Panc1 (cell line): ENCODE measurements at regions not wholly inside any gene's neighbourhood (a gene's known extent, or its start where the extent isn't known, plus 50 kb on each side); places are given as distances from the start of the nearest gene placed in this dataset.

Source experiments
- ATAC-seq: fragments of 200-7000 bp; cut with Tn5 transposase; 2 replicates; pipeline ENCODE4 v1.9.1; 2020; ENCODE audit warnings: mild to moderate bottlenecking, moderate library complexity
- BruUV-seq: library from RNA; stranded (reverse); fragments of 400-500 nt; replicated peaks from 2 replicates; lab custom pipeline; 2021; lab: Mats Ljungman, UMichigan
- CTCF ChIA-PET: fragments of 300-600 bp; sonication (Branson Sonifier 250); formaldehyde crosslinking; loops from one replicate; lab custom pipeline; 2022; ENCODE audit warnings: antibody characterized with exemption; lab: Charles Lee
- POLR2A ChIA-PET: fragments of 300-600 bp; sonication (Branson Sonifier 250); formaldehyde crosslinking; loops from one replicate; lab custom pipeline; 2022; ENCODE audit warnings: antibody characterized with exemption; lab: Charles Lee
- DNase-seq: peaks from one replicate; pipeline ENCODE4 v3.0.0-alpha.2; 2010; ENCODE audit warnings: low read depth, low spot score
- H3K27ac ChIP-seq: 2 replicates; pipeline ENCODE4 v1.5.1; 2011; ENCODE audit warnings: mild to moderate bottlenecking, low read length, inconsistent platforms
- H3K27me3 ChIP-seq: fragments of 200-500 bp; sonication (Bioruptor generic); 2 replicates; pipeline ENCODE4 v1.6.0; 2014; ENCODE audit warnings: low read length, inconsistent platforms; ENCODE audit not compliant: control insufficient read depth, insufficient read depth
- H3K36me3 ChIP-seq: fragments of 200-500 bp; sonication (Bioruptor generic); 2 replicates; pipeline ENCODE4 v1.5.1; 2014; ENCODE audit warnings: inconsistent platforms, mild to moderate bottlenecking, low read length, moderate library complexity; ENCODE audit not compliant: control insufficient read depth, insufficient read depth
- H3K4me1 ChIP-seq: 2 replicates; pipeline ENCODE4 v1.5.1; 2011; ENCODE audit warnings: inconsistent platforms, mild to moderate bottlenecking, low read length, moderate library complexity; ENCODE audit not compliant: control insufficient read depth, insufficient read depth
- H3K4me3 ChIP-seq, 2 experiments: 2 replicates each; pipeline ENCODE4 v1.5.1; 2011 to 2012; ENCODE audit warnings: low read depth in 2 of 2, low read length in 2 of 2, mild to moderate bottlenecking in 2 of 2, inconsistent platforms in 1 of 2, moderate library complexity in 1 of 2
- H3K9me3 ChIP-seq: fragments of 200-500 bp; sonication (Bioruptor generic); 2 replicates; pipeline ENCODE4 v1.5.1; 2014; ENCODE audit warnings: low read depth, mild to moderate bottlenecking, inconsistent platforms, low read length, moderate library complexity; ENCODE audit not compliant: control insufficient read depth, insufficient read depth
- POLR2AphosphoS5 ChIP-seq: IDR thresholded peaks from 2 replicates; pipeline ENCODE4 v1.6.1; 2012; ENCODE audit warnings: mild to moderate bottlenecking, low read depth, low read length, moderate library complexity
- SIN3A ChIP-seq: IDR thresholded peaks from 2 replicates; pipeline ENCODE4 v1.6.1; 2012; ENCODE audit warnings: low read depth, mild to moderate bottlenecking, low read length, moderate library complexity, borderline replicate concordance; ENCODE audit not compliant: insufficient read depth
- TCF7L2 ChIP-seq: IDR thresholded peaks from 2 replicates; pipeline ENCODE4 v1.6.1; 2011; ENCODE audit warnings: mild to moderate bottlenecking, low read depth, low read length, inconsistent platforms
- in situ Hi-C: cut with HindIII; loops from 2 replicates; pipeline ENCODE4 v1.10.0; 2016; ENCODE audit warnings: low sequenced_read_pairs, low pct_unique_long_range_greater_than_20kb
- intact Hi-C: fragments of 100-400 bp; cut with micrococcal nuclease; formaldehyde crosslinking; loops from one replicate; pipeline ENCODE4 v1.10.0; 2022; ENCODE audit not compliant: unreplicated experiment
- TF ChIP-seq, protein P1 (sequence below), 2 experiments: IDR thresholded peaks; 2 replicates each; pipeline ENCODE4 v1.6.1; 2011 to 2012; ENCODE audit warnings: low read depth in 2 of 2, control low read depth in 1 of 2, low read length in 1 of 2, mild to moderate bottlenecking in 1 of 2, moderate library complexity in 1 of 2; ENCODE audit not compliant: insufficient read depth in 1 of 2
- TF ChIP-seq, protein P2 (sequence below): fragments of 450-650 bp; IDR thresholded peaks from 2 replicates; pipeline ENCODE4 v1.5.1; 2017; ENCODE audit warnings: mild to moderate bottlenecking

DNA sequence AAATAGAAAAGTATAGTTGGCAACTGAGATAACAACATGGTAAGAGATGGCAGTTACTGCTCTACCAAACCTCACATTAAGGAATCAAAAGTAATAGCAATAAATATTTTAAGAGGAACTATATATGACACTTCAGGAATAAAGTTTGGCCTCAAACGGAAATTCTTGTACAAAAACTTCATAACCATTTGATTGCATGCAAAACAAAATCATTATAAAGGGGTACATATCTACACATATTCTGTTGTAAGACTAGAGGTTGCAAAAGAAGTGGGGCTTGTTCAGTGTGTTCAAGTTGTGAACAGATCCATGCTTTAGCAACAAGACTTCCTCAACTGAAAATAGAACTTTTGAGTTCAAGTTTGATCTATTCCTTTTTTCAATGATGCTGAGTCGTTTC lies 133.5 kb upstream of the MIR17HG start:
- H3K36me3 ChIP-seq, result no peaks in the 10 kb centered on the region
- H3K4me3 ChIP-seq, result no peak overlapping the region
- no peaks in the 10 kb centered on the region for H3K9me3 ChIP-seq
- CTCF ChIA-PET, result no interaction called here
- H3K27me3 ChIP-seq, result no peaks in the 10 kb centered on the region
- intact Hi-C loops (no loop called here), in situ Hi-C loops (no loop called here)
- H3K27ac ChIP-seq, result no peak overlapping the region
- BruUV-seq, result no TSS peak
- TF ChIP-seq TCF7L2 (no peak), SIN3A (no peak), POLR2AphosphoS5 (no peak)
- TF ChIP-seq, protein P1, sequence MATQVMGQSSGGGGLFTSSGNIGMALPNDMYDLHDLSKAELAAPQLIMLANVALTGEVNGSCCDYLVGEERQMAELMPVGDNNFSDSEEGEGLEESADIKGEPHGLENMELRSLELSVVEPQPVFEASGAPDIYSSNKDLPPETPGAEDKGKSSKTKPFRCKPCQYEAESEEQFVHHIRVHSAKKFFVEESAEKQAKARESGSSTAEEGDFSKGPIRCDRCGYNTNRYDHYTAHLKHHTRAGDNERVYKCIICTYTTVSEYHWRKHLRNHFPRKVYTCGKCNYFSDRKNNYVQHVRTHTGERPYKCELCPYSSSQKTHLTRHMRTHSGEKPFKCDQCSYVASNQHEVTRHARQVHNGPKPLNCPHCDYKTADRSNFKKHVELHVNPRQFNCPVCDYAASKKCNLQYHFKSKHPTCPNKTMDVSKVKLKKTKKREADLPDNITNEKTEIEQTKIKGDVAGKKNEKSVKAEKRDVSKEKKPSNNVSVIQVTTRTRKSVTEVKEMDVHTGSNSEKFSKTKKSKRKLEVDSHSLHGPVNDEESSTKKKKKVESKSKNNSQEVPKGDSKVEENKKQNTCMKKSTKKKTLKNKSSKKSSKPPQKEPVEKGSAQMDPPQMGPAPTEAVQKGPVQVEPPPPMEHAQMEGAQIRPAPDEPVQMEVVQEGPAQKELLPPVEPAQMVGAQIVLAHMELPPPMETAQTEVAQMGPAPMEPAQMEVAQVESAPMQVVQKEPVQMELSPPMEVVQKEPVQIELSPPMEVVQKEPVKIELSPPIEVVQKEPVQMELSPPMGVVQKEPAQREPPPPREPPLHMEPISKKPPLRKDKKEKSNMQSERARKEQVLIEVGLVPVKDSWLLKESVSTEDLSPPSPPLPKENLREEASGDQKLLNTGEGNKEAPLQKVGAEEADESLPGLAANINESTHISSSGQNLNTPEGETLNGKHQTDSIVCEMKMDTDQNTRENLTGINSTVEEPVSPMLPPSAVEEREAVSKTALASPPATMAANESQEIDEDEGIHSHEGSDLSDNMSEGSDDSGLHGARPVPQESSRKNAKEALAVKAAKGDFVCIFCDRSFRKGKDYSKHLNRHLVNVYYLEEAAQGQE (IDR thresholded peaks at IDR 0.05; ENCODE audit: insufficient read depth in 1 of 2, low read depth in 2 of 2, low read length in 1 of 2), result no peak
- TF ChIP-seq, protein P2, sequence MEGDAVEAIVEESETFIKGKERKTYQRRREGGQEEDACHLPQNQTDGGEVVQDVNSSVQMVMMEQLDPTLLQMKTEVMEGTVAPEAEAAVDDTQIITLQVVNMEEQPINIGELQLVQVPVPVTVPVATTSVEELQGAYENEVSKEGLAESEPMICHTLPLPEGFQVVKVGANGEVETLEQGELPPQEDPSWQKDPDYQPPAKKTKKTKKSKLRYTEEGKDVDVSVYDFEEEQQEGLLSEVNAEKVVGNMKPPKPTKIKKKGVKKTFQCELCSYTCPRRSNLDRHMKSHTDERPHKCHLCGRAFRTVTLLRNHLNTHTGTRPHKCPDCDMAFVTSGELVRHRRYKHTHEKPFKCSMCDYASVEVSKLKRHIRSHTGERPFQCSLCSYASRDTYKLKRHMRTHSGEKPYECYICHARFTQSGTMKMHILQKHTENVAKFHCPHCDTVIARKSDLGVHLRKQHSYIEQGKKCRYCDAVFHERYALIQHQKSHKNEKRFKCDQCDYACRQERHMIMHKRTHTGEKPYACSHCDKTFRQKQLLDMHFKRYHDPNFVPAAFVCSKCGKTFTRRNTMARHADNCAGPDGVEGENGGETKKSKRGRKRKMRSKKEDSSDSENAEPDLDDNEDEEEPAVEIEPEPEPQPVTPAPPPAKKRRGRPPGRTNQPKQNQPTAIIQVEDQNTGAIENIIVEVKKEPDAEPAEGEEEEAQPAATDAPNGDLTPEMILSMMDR, result no peak
- ATAC-seq, result no peak
- DNase-seq, result no peak
- no peaks in the 10 kb centered on the region for H3K4me1 ChIP-seq
- POLR2A ChIA-PET, result no interaction called here

DNA sequence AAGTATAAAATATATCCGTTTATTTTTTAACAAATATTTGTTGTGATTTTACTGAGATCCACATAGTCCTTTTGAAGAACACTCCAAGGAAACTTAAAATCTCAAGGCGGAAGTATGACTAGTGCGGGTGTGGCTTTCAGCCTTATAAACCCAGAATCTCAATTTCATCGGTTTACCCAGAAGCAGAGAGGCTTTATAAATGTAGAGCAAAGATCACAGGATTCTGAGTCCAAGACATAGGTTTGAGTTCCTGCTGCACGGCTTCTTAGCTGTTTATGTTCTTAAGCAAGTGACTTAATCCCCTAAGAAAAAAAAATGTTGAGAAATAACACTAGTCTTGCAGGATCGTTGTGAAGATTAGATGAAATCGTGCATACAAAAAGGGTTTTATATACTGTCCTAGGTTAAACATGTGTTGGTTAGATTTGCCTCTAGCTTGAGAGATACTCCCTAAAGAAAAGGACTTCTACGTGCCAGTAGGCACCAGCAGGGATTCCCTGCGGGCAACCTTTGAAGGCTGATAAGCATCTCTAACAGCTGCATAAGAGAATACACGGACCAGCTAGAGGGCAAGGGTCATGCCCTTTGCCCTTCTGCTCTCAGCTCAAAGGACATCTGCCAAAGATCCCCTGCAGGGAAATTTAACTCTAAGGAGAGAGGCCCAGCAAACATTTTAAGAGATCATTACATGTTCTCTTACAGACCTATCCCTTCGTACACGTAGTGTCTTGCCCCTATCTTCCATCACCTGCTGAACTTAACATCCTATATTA lies 130.4 kb upstream of the MIR17HG start:
- in situ Hi-C loops, result no loop called here
- no peaks in the 10 kb centered on the region for H3K4me1 ChIP-seq
- BruUV-seq, result no TSS peak
- ChIA-PET CTCF (no interaction called here), POLR2A (no interaction called here)
- intact Hi-C loops, result no loop called here
- H3K27ac ChIP-seq, result no peak overlapping the region
- no peak overlapping the region for H3K4me3 ChIP-seq
- DNase-seq (no peak), ATAC-seq (no peak)
- TF ChIP-seq TCF7L2 (no peak), POLR2AphosphoS5 (no peak), SIN3A (no peak)
- TF ChIP-seq, protein P2, result no peak
- TF ChIP-seq, protein P1 (IDR thresholded peaks at IDR 0.05; ENCODE audit: insufficient read depth in 1 of 2, low read depth in 2 of 2, low read length in 1 of 2), result no peak
- H3K36me3 ChIP-seq, result no peaks in the 10 kb centered on the region
- H3K27me3 ChIP-seq, result no peaks in the 10 kb centered on the region
- no peaks in the 10 kb centered on the region for H3K9me3 ChIP-seq
